K562 (cell line): ENCODE measurements at regions not wholly inside any gene's neighbourhood (a gene's known extent, or its start where the extent isn't known, plus 50 kb on each side); places are given as distances from the start of the nearest gene placed in this dataset.

ENCODE experiments used
- ATAC-seq: fragments of 200-7000 bp; cut with Tn5 transposase; 3 replicates; pipeline ENCODE4 v1.9.1; 2020; ENCODE audit warnings: moderate library complexity
- BruUV-seq: library from RNA; stranded (reverse); fragments of 400-500 nt; replicated peaks from 2 replicates; lab custom pipeline; 2021; lab: Mats Ljungman, UMichigan
- CTCF ChIA-PET: fragments of 300-600 bp; formaldehyde crosslinking; extraction: SDS; loops from one replicate; lab custom pipeline; 2021; ENCODE audit warnings: low intra/inter-chr PET ratio; lab: Yijun Ruan, JAX
- POLR2A ChIA-PET: fragments of 300-600, 350-650 bp; sonication (Branson Sonifier 250); formaldehyde crosslinking; extraction: SDS; loops from one replicate; lab custom pipeline; 2021; ENCODE audit warnings: antibody characterized with exemption, inconsistent platforms; lab: Yijun Ruan, JAX
- DNase-seq, 4 experiments: peaks; one replicate each; pipeline versions ENCODE4 v3.0.0 to v3.0.0-alpha.2; 2011 to 2018; ENCODE audit warnings: low spot score in 3 of 4, mixed read lengths in 3 of 4; ENCODE audit errors: extremely low read depth in 1 of 4
- FAIRE-seq: peaks from 2 replicates; lab custom pipeline; 2011; peaks lifted over from hg19 to GRCh38; lab: Jason Lieb, UNC
- H2AFZ ChIP-seq: 2 replicates; pipeline ENCODE4 v1.6.0; 2011; ENCODE audit warnings: low read depth, low read length, control low read depth, inconsistent platforms
- H3K27ac ChIP-seq: fragments of 200-600 bp; 3 replicates; pipeline ENCODE4 v1.8.0; 2011; ENCODE audit warnings: low read depth, mild to moderate bottlenecking, control low read depth, inconsistent platforms, low read length, moderate library complexity, mixed read lengths; ENCODE audit errors: extremely low read depth
- H3K27me3 ChIP-seq, 2 experiments: fragments of 300-600 bp in 1 of 2; 2 replicates in 1 of 2; 3 replicates in 1 of 2; pipeline versions ENCODE4 v1.6.0 to v1.8.0; 2011; ENCODE audit warnings: inconsistent platforms in 2 of 2, low read length in 2 of 2, mild to moderate bottlenecking in 1 of 2, mixed read lengths in 1 of 2, moderate library complexity in 1 of 2; ENCODE audit not compliant: control insufficient read depth in 2 of 2, insufficient read depth in 2 of 2
- H3K36me3 ChIP-seq: fragments of 300-600 bp; 3 replicates; pipeline ENCODE4 v1.8.0; 2011; ENCODE audit warnings: mild to moderate bottlenecking, low read length, inconsistent platforms; ENCODE audit not compliant: control insufficient read depth, insufficient read depth
- H3K4me1 ChIP-seq, 2 experiments: fragments of 200-600 bp in 1 of 2; replicated peaks in 1 of 2; 2 replicates in 1 of 2; 3 replicates in 1 of 2; pipeline versions ENCODE4 v1.5.1 to v1.8.0; 2011; ENCODE audit warnings: inconsistent platforms in 2 of 2, low read length in 2 of 2, mild to moderate bottlenecking in 1 of 2, mixed read lengths in 1 of 2, moderate library complexity in 1 of 2; ENCODE audit not compliant: control insufficient read depth in 2 of 2, insufficient read depth in 2 of 2
- H3K4me2 ChIP-seq: 2 replicates; pipeline ENCODE4 v1.6.1; 2011; ENCODE audit warnings: low read length, control low read depth, inconsistent platforms, mixed read lengths; ENCODE audit not compliant: insufficient read depth
- H3K4me3 ChIP-seq: fragments of 200-600 bp; sonication (generic), shearing (Covaris generic); 2 replicates; pipeline ENCODE4 v1.5.1; 2016; ENCODE audit warnings: control low read depth, inconsistent platforms
- H3K79me2 ChIP-seq: fragments of 200-600 bp; 3 replicates; pipeline ENCODE4 v1.8.0; 2011; ENCODE audit warnings: low read length, inconsistent platforms; ENCODE audit not compliant: control insufficient read depth, insufficient read depth
- H3K9ac ChIP-seq, 2 experiments: 2 replicates each; pipeline versions ENCODE4 v1.6.0 to v1.6.1; 2011; ENCODE audit warnings: low read depth in 2 of 2, low read length in 2 of 2, control low read depth in 1 of 2, inconsistent platforms in 1 of 2, mild to moderate bottlenecking in 1 of 2, mixed read lengths in 1 of 2; ENCODE audit not compliant: insufficient read depth in 1 of 2
- H3K9me1 ChIP-seq: one replicate; pipeline ENCODE4 v1.6.0; 2011; ENCODE audit warnings: inconsistent platforms, mild to moderate bottlenecking, low read length, moderate library complexity; ENCODE audit not compliant: control insufficient read depth, insufficient read depth
- H3K9me3 ChIP-seq: replicated peaks from 2 replicates; pipeline ENCODE4 v1.5.1; 2011; ENCODE audit warnings: low read depth, low read length, inconsistent platforms; ENCODE audit not compliant: control insufficient read depth, insufficient read depth
- H4K20me1 ChIP-seq: replicated peaks from 2 replicates; pipeline ENCODE4 v1.6.1; 2011; ENCODE audit warnings: low read length, inconsistent platforms, mixed read lengths; ENCODE audit not compliant: control insufficient read depth, insufficient read depth
- DMBX1 ChIP-seq: fragments of 250-450 bp; sonication (Bioruptor Pico); IDR thresholded peaks from 2 replicates; pipeline ENCODE4 v1.8.0; 2022; ENCODE audit warnings: inconsistent platforms, mild to moderate bottlenecking, moderate library complexity, borderline replicate concordance
- DNMT1 ChIP-seq: fragments of 450-650 bp; IDR thresholded peaks from 2 replicates; pipeline ENCODE4 v1.6.1; 2016; ENCODE audit warnings: antibody characterized with exemption, mild to moderate bottlenecking
- IFI16 ChIP-seq: fragments of 250-450 bp; sonication (Bioruptor Pico); IDR thresholded peaks from 2 replicates; pipeline ENCODE4 v2.1.2; 2022; ENCODE audit warnings: mild to moderate bottlenecking, inconsistent platforms
- LARP7 ChIP-seq: fragments of 450-650 bp; IDR thresholded peaks from 2 replicates; pipeline ENCODE4 v1.6.1; 2016
- NBN ChIP-seq: fragments of 450-650 bp; IDR thresholded peaks from 2 replicates; pipeline ENCODE4 v1.6.1; 2016; ENCODE audit warnings: low read depth, mild to moderate bottlenecking
- PURB ChIP-seq: sonication (generic); formaldehyde crosslinking; IDR thresholded peaks from 2 replicates; pipeline ENCODE4 v1.9.0; 2021; ENCODE audit warnings: low read depth, mild to moderate bottlenecking, missing genetic modification reagents
- ZNF143 ChIP-seq: sonication (generic); formaldehyde crosslinking; IDR thresholded peaks from 2 replicates; pipeline ENCODE4 v1.9.0; 2022; ENCODE audit warnings: mild to moderate bottlenecking, missing genetic modification reagents
- ZNF354B ChIP-seq: fragments of 250-450 bp; sonication (Bioruptor Pico); IDR thresholded peaks from 2 replicates; pipeline ENCODE4 v1.4.0; 2020
- WGBS: fragments of 100-300 bp; shearing (Covaris generic); methylation state at CpG from one replicate; pipeline ENCODE4 v1.1.6; 2016; ENCODE audit warnings: low coverage, mixed read lengths; ENCODE audit not compliant: insufficient coverage; ENCODE audit errors: missing lambda C conversion rate; 5-methylcytosine and 5-hydroxymethylcytosine counted together
- in situ Hi-C: fragments of 300-500 bp; cut with MboI; formaldehyde crosslinking; loops from 4 replicates; pipeline ENCODE4 v1.15.0; 2018; ENCODE audit warnings: inconsistent platforms, mixed read lengths
- intact Hi-C: fragments of 100-400 bp; cut with micrococcal nuclease; formaldehyde crosslinking; loops from 2 replicates; pipeline ENCODE4 v1.14.2; 2022
- TF ChIP-seq, protein P1 (sequence below): fragments of 250-450 bp; sonication (Bioruptor Pico); IDR thresholded peaks from 2 replicates; pipeline ENCODE4 v1.4.0; 2020; ENCODE audit warnings: borderline replicate concordance
- TF ChIP-seq, protein P2 (sequence below), 2 experiments: fragments of 450-650 bp in 1 of 2; sonication (generic) in 1 of 2; formaldehyde crosslinking in 1 of 2; IDR thresholded peaks; 2 replicates each; pipeline versions ENCODE4 v1.7.1 to v1.9.0; 2016 to 2022; ENCODE audit warnings: inconsistent platforms in 1 of 2, mild to moderate bottlenecking in 1 of 2, missing genetic modification reagents in 1 of 2
- TF ChIP-seq, protein P3 (sequence below): fragments of 250-450 bp; sonication (Bioruptor Pico); IDR thresholded peaks from 2 replicates; pipeline ENCODE4 v1.5.0; 2021; ENCODE audit warnings: mild to moderate bottlenecking, borderline replicate concordance

DNA sequence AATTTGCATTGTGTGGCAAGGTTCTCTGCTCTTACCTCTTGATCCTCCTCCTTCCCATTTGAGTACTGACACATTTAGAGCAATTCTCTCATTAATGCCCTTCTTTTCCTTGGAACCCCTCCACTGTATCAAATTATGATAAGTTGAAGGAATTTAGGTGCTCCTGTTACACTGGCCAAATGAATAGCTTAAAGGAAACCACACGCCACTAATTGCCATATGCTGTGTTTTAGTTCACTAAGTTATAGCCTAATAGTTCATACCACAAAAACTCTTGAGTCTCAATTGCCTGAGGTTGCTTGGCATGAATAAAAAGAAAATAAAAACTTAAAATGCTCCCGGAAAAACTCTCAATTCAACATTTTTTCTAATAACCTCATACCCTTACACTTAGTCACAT, 1239.3 kb downstream of the EPHA7 start:
- H3K4me1 ChIP-seq: no peaks in the 10 kb centered on the region
- no peaks in the 10 kb centered on the region for H4K20me1 ChIP-seq
- DNase-seq (no peak), ATAC-seq (no peak), FAIRE-seq (no peak)
- no peaks in the 10 kb centered on the region for H3K9me1 ChIP-seq
- H3K27me3 ChIP-seq: no peaks in the 10 kb centered on the region
- no peaks in the 10 kb centered on the region for H3K79me2 ChIP-seq
- H3K4me3 ChIP-seq: no peak overlapping the region
- intact Hi-C loops: no loop called here
- no peaks in the 10 kb centered on the region for H3K36me3 ChIP-seq
- WGBS: 0% methylated on average over 2 of the region's 2 CpGs
- ChIA-PET POLR2A (no interaction called here), CTCF (no interaction called here)
- BruUV-seq: no TSS peak
- no peaks in the 10 kb centered on the region for H3K9me3 ChIP-seq
- H3K27ac ChIP-seq: no peak overlapping the region
- H3K9ac ChIP-seq: no peak overlapping the region
- no peak overlapping the region for H3K4me2 ChIP-seq
- in situ Hi-C loops: no loop called here
- H2AFZ ChIP-seq: no peak overlapping the region
- TF ChIP-seq DNMT1 (no peak), NBN (no peak), PURB (no peak), DMBX1 (CRISPR knock-in tag) (no peak), ZNF143 (CRISPR knock-in tag) (no peak), LARP7 (no peak), IFI16 (CRISPR knock-in tag) (no peak), ZNF354B (no peak)
- TF ChIP-seq, protein P1, sequence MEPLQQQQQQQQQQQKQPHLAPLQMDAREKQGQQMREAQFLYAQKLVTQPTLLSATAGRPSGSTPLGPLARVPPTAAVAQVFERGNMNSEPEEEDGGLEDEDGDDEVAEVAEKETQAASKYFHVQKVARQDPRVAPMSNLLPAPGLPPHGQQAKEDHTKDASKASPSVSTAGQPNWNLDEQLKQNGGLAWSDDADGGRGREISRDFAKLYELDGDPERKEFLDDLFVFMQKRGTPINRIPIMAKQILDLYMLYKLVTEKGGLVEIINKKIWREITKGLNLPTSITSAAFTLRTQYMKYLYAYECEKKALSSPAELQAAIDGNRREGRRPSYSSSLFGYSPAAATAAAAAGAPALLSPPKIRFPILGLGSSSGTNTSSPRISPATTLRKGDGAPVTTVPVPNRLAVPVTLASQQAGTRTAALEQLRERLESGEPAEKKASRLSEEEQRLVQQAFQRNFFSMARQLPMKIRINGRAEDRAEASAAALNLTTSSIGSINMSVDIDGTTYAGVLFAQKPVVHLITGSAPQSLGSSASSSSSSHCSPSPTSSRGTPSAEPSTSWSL (CRISPR knock-in tag): no peak
- TF ChIP-seq, protein P2, sequence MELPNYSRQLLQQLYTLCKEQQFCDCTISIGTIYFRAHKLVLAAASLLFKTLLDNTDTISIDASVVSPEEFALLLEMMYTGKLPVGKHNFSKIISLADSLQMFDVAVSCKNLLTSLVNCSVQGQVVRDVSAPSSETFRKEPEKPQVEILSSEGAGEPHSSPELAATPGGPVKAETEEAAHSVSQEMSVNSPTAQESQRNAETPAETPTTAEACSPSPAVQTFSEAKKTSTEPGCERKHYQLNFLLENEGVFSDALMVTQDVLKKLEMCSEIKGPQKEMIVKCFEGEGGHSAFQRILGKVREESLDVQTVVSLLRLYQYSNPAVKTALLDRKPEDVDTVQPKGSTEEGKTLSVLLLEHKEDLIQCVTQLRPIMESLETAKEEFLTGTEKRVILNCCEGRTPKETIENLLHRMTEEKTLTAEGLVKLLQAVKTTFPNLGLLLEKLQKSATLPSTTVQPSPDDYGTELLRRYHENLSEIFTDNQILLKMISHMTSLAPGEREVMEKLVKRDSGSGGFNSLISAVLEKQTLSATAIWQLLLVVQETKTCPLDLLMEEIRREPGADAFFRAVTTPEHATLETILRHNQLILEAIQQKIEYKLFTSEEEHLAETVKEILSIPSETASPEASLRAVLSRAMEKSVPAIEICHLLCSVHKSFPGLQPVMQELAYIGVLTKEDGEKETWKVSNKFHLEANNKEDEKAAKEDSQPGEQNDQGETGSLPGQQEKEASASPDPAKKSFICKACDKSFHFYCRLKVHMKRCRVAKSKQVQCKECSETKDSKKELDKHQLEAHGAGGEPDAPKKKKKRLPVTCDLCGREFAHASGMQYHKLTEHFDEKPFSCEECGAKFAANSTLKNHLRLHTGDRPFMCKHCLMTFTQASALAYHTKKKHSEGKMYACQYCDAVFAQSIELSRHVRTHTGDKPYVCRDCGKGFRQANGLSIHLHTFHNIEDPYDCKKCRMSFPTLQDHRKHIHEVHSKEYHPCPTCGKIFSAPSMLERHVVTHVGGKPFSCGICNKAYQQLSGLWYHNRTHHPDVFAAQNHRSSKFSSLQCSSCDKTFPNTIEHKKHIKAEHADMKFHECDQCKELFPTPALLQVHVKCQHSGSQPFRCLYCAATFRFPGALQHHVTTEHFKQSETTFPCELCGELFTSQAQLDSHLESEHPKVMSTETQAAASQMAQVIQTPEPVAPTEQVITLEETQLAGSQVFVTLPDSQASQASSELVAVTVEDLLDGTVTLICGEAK (IDR thresholded peaks at IDR 0.05): no peak
- TF ChIP-seq, protein P2 (CRISPR knock-in tag; IDR thresholded peaks at IDR 0.05): no peak
- TF ChIP-seq, protein P3, sequence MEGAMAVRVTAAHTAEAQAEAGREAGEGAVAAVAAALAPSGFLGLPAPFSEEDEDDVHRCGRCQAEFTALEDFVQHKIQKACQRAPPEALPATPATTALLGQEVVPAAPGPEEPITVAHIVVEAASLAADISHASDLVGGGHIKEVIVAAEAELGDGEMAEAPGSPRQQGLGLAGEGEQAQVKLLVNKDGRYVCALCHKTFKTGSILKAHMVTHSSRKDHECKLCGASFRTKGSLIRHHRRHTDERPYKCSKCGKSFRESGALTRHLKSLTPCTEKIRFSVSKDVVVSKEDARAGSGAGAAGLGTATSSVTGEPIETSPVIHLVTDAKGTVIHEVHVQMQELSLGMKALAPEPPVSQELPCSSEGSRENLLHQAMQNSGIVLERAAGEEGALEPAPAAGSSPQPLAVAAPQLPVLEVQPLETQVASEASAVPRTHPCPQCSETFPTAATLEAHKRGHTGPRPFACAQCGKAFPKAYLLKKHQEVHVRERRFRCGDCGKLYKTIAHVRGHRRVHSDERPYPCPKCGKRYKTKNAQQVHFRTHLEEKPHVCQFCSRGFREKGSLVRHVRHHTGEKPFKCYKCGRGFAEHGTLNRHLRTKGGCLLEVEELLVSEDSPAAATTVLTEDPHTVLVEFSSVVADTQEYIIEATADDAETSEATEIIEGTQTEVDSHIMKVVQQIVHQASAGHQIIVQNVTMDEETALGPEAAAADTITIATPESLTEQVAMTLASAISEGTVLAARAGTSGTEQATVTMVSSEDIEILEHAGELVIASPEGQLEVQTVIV (CRISPR knock-in tag): no peak
